ENCODE measurements at regions not wholly inside any gene's neighbourhood (a gene's known extent, or its start where the extent isn't known, plus 50 kb on each side); places are given as distances from the start of the nearest gene placed in this dataset.

- no peak for DNase-seq
- intact Hi-C loops (cut with DNase I) = no loop called here
- no peaks in the 10 kb centered on the region for H3K36me3 ChIP-seq
- no peak overlapping the region for H3K4me3 ChIP-seq (replicated peaks in 1 of 3)
- TF ChIP-seq CTCF (IDR thresholded peaks at IDR 0.05) = no peak
- TF ChIP-seq POLR2A (IDR thresholded peaks at IDR 0.05) = no peak
- H3K4me1 ChIP-seq = no peaks in the 10 kb centered on the region
- H3K27me3 ChIP-seq = no peaks in the 10 kb centered on the region
- H3K9me3 ChIP-seq = no peaks in the 10 kb centered on the region
- H3K27ac ChIP-seq = no peak overlapping the region
- 93 to 94% methylated on average over 2 of the region's 2 CpGs for WGBS, 2 donors
Measured at GRCh38 chr3:110485389-110485788, 586.2 kb upstream of the NECTIN3 start.

- no peaks in the 10 kb centered on the region for H3K36me3 ChIP-seq
- H3K9me3 ChIP-seq = no peaks in the 10 kb centered on the region
- TF ChIP-seq CTCF (IDR thresholded peaks at IDR 0.05) = no peak
- no peak for TF ChIP-seq POLR2A (IDR thresholded peaks at IDR 0.05)
- H3K27ac ChIP-seq = no peak overlapping the region
- H3K4me3 ChIP-seq (replicated peaks in 1 of 3) = no peak overlapping the region
- no peaks in the 10 kb centered on the region for H3K27me3 ChIP-seq
- whole genome bisulfite sequencing, 2 donors = 83 to 91% methylated on average over 1 of the region's 1 CpG
- intact Hi-C loops (cut with DNase I) = no loop called here
- DNase-seq = no peak
- no peaks in the 10 kb centered on the region for H3K4me1 ChIP-seq
Measured at GRCh38 chr3:110487840-110488239, 583.8 kb upstream of the NECTIN3 start.

GRCh38 chr3:110491413-110491812 lies 580.2 kb upstream of the NECTIN3 start:
- H3K27ac ChIP-seq = no peak overlapping the region
- DNase-seq = no peak
- no peaks in the 10 kb centered on the region for H3K4me1 ChIP-seq
- 84 to 89% methylated on average over 4 of the region's 4 CpGs for WGBS, 2 donors
- intact Hi-C loops (cut with DNase I) = no loop called here
- H3K9me3 ChIP-seq = no peaks in the 10 kb centered on the region
- TF ChIP-seq POLR2A (IDR thresholded peaks at IDR 0.05) (no peak), CTCF (IDR thresholded peaks at IDR 0.05) (no peak)
- H3K4me3 ChIP-seq (replicated peaks in 1 of 3) = no peak overlapping the region
- H3K27me3 ChIP-seq = no peaks in the 10 kb centered on the region
- no peaks in the 10 kb centered on the region for H3K36me3 ChIP-seq

- Histone ChIP-seq H3K27ac (no peak overlapping the region), H3K4me3 (replicated peaks in 1 of 3) (no peak overlapping the region), H3K4me1 (no peaks in the 10 kb centered on the region), H3K9me3 (no peaks in the 10 kb centered on the region), H3K27me3 (no peaks in the 10 kb centered on the region), H3K36me3 (no peaks in the 10 kb centered on the region)
- DNase-seq = no peak
- TF ChIP-seq POLR2A (IDR thresholded peaks at IDR 0.05) = no peak
- intact Hi-C loops (cut with DNase I) = no loop called here
- 84% methylated on average over 2 of the region's 2 CpGs for WGBS, 2 donors
Measured at GRCh38 chr3:110492876-110493275, 578.7 kb upstream of the NECTIN3 start.

- Histone ChIP-seq H3K27me3 (no peaks in the 10 kb centered on the region), H3K4me3 (replicated peaks in 1 of 3) (no peak overlapping the region), H3K4me1 (no peaks in the 10 kb centered on the region), H3K36me3 (no peaks in the 10 kb centered on the region), H3K9me3 (no peaks in the 10 kb centered on the region), H3K27ac (no peak overlapping the region)
- TF ChIP-seq CTCF (IDR thresholded peaks at IDR 0.05) = no peak
- no peak for TF ChIP-seq POLR2A (IDR thresholded peaks at IDR 0.05)
- DNase-seq = no peak
- intact Hi-C loops (cut with DNase I) = no loop called here
Measured at GRCh38 chr3:110493438-110494092, 578.1 kb upstream of the NECTIN3 start.

- intact Hi-C loops (cut with DNase I) = no loop called here
- Histone ChIP-seq H3K9me3 (no peaks in the 10 kb centered on the region), H3K4me1 (no peaks in the 10 kb centered on the region), H3K27me3 (no peaks in the 10 kb centered on the region), H3K4me3 (replicated peaks in 1 of 3) (no peak overlapping the region), H3K36me3 (no peaks in the 10 kb centered on the region), H3K27ac (no peak overlapping the region)
- DNase-seq = no peak
- no peak for TF ChIP-seq CTCF (IDR thresholded peaks at IDR 0.05)
- TF ChIP-seq POLR2A (IDR thresholded peaks at IDR 0.05) = no peak
- WGBS, 2 donors = 88 to 92% methylated on average over 1 of the region's 1 CpG
Measured at GRCh38 chr3:110494093-110494490, 577.5 kb upstream of the NECTIN3 start.
